Naive thymus-derived CD8-positive, alpha-beta T cell (primary cell): ENCODE measurements at regions not wholly inside any gene's neighbourhood (a gene's known extent, or its start where the extent isn't known, plus 50 kb on each side); places are given as distances from the start of the nearest gene placed in this dataset.
"Not testable (repeated sequence)": the region's sequence is repeated elsewhere in the genome, so short reads cannot be mapped to it uniquely, and the experiment has no call there.

Experiments used
- ATAC-seq, 2 donors: fragments of 150-1000 bp; cut with Tn5 transposase in 1 of 2; sonication (Bioruptor Pico), chemical (Tn5 transposase) in 1 of 2; 1 replicate in 1 of 2; 2 replicates in 1 of 2; pipeline ENCODE4 v1.10.0; 2021; ENCODE audit warnings: mild to moderate bottlenecking in 2 of 2, moderate library complexity in 2 of 2
- POLR2A ChIA-PET: fragments of 350-600 bp; sonication (Branson Sonifier 250); formaldehyde crosslinking; loops from one replicate; lab custom pipeline; 2021; ENCODE audit warnings: antibody characterized with exemption; lab: Charles Lee
- DNase-seq, 10 donors: peaks; one replicate each; pipeline versions ENCODE4 v3.0.0 to v3.0.0-alpha.2; 2020 to 2022
- H3K27ac Mint-ChIP-seq, 10 donors: one replicate each; pipeline ENCODE4 v1.8.0; 2020 to 2022; ENCODE audit warnings: mild to moderate bottlenecking in 10 of 10, mixed read lengths in 10 of 10, moderate library complexity in 4 of 10, inconsistent platforms in 1 of 10
- H3K27me3 Mint-ChIP-seq, 5 donors: one replicate each; pipeline ENCODE4 v1.8.0; 2021 to 2022; ENCODE audit warnings: mixed read lengths in 5 of 5
- H3K36me3 Mint-ChIP-seq, 3 donors: one replicate each; pipeline ENCODE4 v1.8.0; 2020 to 2022; ENCODE audit warnings: mixed read lengths in 3 of 3, mild to moderate bottlenecking in 2 of 3, inconsistent platforms in 1 of 3
- H3K4me1 Mint-ChIP-seq, 4 donors: one replicate each; pipeline ENCODE4 v1.8.0; 2021 to 2022; ENCODE audit warnings: mixed read lengths in 4 of 4
- H3K4me3 Mint-ChIP-seq, 10 donors: one replicate each; pipeline ENCODE4 v1.8.0; 2020 to 2022; ENCODE audit warnings: mild to moderate bottlenecking in 10 of 10, mixed read lengths in 10 of 10, moderate library complexity in 6 of 10, inconsistent platforms in 1 of 10
- H3K9me3 Mint-ChIP-seq, 9 donors: one replicate each; pipeline ENCODE4 v1.8.0; 2020 to 2022; ENCODE audit warnings: mixed read lengths in 9 of 9, mild to moderate bottlenecking in 3 of 9, inconsistent platforms in 1 of 9, moderate library complexity in 1 of 9

- POLR2A ChIA-PET = no interaction called here
- Mint-ChIP-seq H3K4me3 (no peak overlapping the region), H3K4me1 (no peaks in the 10 kb centered on the region), H3K9me3 (peaks cover 0 to 20% (median 3%) of the 10 kb centered on the region in 9 donors), H3K27ac (no peak overlapping the region), H3K27me3 (no peaks in the 10 kb centered on the region), H3K36me3 (no peaks in the 10 kb centered on the region)
- DNase-seq (no peak), ATAC-seq (no peak)
These were observed 482.9 kb upstream of the EYS start for GRCh38 chr6:66189915-66190314.

- POLR2A ChIA-PET = no interaction called here
- Mint-ChIP-seq H3K27ac (no peak overlapping the region), H3K4me1 (no peaks in the 10 kb centered on the region), H3K36me3 (no peaks in the 10 kb centered on the region), H3K27me3 (no peaks in the 10 kb centered on the region), H3K9me3 (peaks cover 0 to 18% (median 3%) of the 10 kb centered on the region in 9 donors), H3K4me3 (no peak overlapping the region)
- DNase-seq (no peak), ATAC-seq (no peak)
These were observed 479.7 kb upstream of the EYS start for GRCh38 chr6:66186756-66187155.

- Mint-ChIP-seq H3K27ac (no peak overlapping the region), H3K9me3 (peaks cover 0 to 27% (median 6%) of the 10 kb centered on the region in 9 donors), H3K36me3 (no peaks in the 10 kb centered on the region), H3K4me3 (no peak overlapping the region), H3K4me1 (no peaks in the 10 kb centered on the region), H3K27me3 (no peaks in the 10 kb centered on the region)
- DNase-seq (no peak), ATAC-seq (no peak)
- POLR2A ChIA-PET = no interaction called here
These were observed 477.1 kb upstream of the EYS start for GRCh38 chr6:66184091-66184490.

GRCh38 chr6:66179361-66179760 lies 472.3 kb upstream of the EYS start:
- Mint-ChIP-seq H3K27ac (no peak overlapping the region), H3K27me3 (no peaks in the 10 kb centered on the region), H3K4me1 (no peaks in the 10 kb centered on the region), H3K9me3 (peaks cover 0 to 16% (median 3%) of the 10 kb centered on the region in 9 donors), H3K36me3 (no peaks in the 10 kb centered on the region), H3K4me3 (no peak overlapping the region)
- ATAC-seq (no peak), DNase-seq (no peak)
- POLR2A ChIA-PET = no interaction called here

- no peak overlapping the region for H3K4me3 Mint-ChIP-seq
- peaks cover 0 to 42% (median 27%) of the 10 kb centered on the region in 9 donors for H3K9me3 Mint-ChIP-seq
- DNase-seq (no peak), ATAC-seq (no peak)
- H3K36me3 Mint-ChIP-seq = peaks cover 0 to 6% (median 0%) of the 10 kb centered on the region in 3 donors
- H3K27me3 Mint-ChIP-seq = no peaks in the 10 kb centered on the region
- no peaks in the 10 kb centered on the region for H3K4me1 Mint-ChIP-seq
- POLR2A ChIA-PET = no interaction called here
- no peak overlapping the region for H3K27ac Mint-ChIP-seq
These were observed 466.6 kb upstream of the EYS start for GRCh38 chr6:66173587-66173986.

GRCh38 chr6:66166713-66167112 lies 459.7 kb upstream of the EYS start:
- H3K27me3 Mint-ChIP-seq, ATAC-seq, H3K27ac Mint-ChIP-seq, H3K4me1 Mint-ChIP-seq, POLR2A ChIA-PET, H3K4me3 Mint-ChIP-seq, DNase-seq: not testable (repeated sequence)
- Mint-ChIP-seq H3K36me3 (peaks cover 0 to 12% (median 0%) of the 10 kb centered on the region in 3 donors), H3K9me3 (peaks cover 0 to 63% (median 39%) of the 10 kb centered on the region in 9 donors)

GRCh38 chr6:66161546-66162108 lies 454.6 kb upstream of the EYS start:
- H3K27me3 Mint-ChIP-seq = no peaks in the 10 kb centered on the region
- ATAC-seq = no peak
- H3K27ac Mint-ChIP-seq = no peak overlapping the region
- no peak for DNase-seq
- H3K36me3 Mint-ChIP-seq = peaks cover 0 to 25% (median 0%) of the 10 kb centered on the region in 3 donors
- POLR2A ChIA-PET = no interaction called here
- no peak overlapping the region for H3K4me3 Mint-ChIP-seq
- peaks cover 0 to 63% (median 34%) of the 10 kb centered on the region in 9 donors for H3K9me3 Mint-ChIP-seq
- no peaks in the 10 kb centered on the region for H3K4me1 Mint-ChIP-seq

GRCh38 chr6:66159937-66160336 lies 452.9 kb upstream of the EYS start:
- Mint-ChIP-seq H3K4me3 (no peak overlapping the region), H3K9me3 (peaks cover 0 to 55% (median 38%) of the 10 kb centered on the region in 9 donors)
- POLR2A ChIA-PET = no interaction called here

GRCh38 chr6:66153247-66153646 lies 446.2 kb upstream of the EYS start:
- POLR2A ChIA-PET = no interaction called here
- ATAC-seq = no peak
- Mint-ChIP-seq H3K27me3 (no peaks in the 10 kb centered on the region), H3K4me1 (no peaks in the 10 kb centered on the region), H3K36me3 (peaks cover 0 to under 1% (median 0%) of the 10 kb centered on the region in 3 donors), H3K9me3 (peaks cover 0 to 11% (median 2%) of the 10 kb centered on the region in 9 donors), H3K4me3 (no peak overlapping the region), H3K27ac (no peak overlapping the region)
- no peak for DNase-seq

More at GRCh38 chr6:66159937-66160336, 452.9 kb upstream of the EYS start:
- DNase-seq (no peak), ATAC-seq (no peak)
- Mint-ChIP-seq H3K4me1 (no peaks in the 10 kb centered on the region), H3K36me3 (peaks cover 0 to 19% (median 0%) of the 10 kb centered on the region in 3 donors), H3K27me3 (no peaks in the 10 kb centered on the region), H3K27ac (no peak overlapping the region)

GRCh38 chr6:66149132-66149531 lies 442.1 kb upstream of the EYS start:
- ATAC-seq (no peak), DNase-seq (no peak)
- Mint-ChIP-seq H3K36me3 (no peaks in the 10 kb centered on the region), H3K4me3 (no peak overlapping the region), H3K27me3 (no peaks in the 10 kb centered on the region), H3K27ac (no peak overlapping the region), H3K9me3 (peaks cover 0 to 21% (median 6%) of the 10 kb centered on the region in 9 donors), H3K4me1 (no peaks in the 10 kb centered on the region)
- POLR2A ChIA-PET = no interaction called here

GRCh38 chr6:66145867-66146266 lies 438.8 kb upstream of the EYS start:
- Mint-ChIP-seq H3K4me1 (no peaks in the 10 kb centered on the region), H3K4me3 (no peak overlapping the region), H3K27me3 (no peaks in the 10 kb centered on the region), H3K27ac (no peak overlapping the region), H3K36me3 (no peaks in the 10 kb centered on the region), H3K9me3 (peaks cover 0 to 21% (median 7%) of the 10 kb centered on the region in 9 donors)
- ATAC-seq (no peak), DNase-seq (no peak)
- POLR2A ChIA-PET = no interaction called here

GRCh38 chr6:66134021-66134420 lies 427.0 kb upstream of the EYS start:
- Mint-ChIP-seq H3K4me3 (no peak overlapping the region), H3K4me1 (no peaks in the 10 kb centered on the region), H3K27me3 (no peaks in the 10 kb centered on the region), H3K27ac (no peak overlapping the region), H3K9me3 (peaks cover 0 to 29% (median 5%) of the 10 kb centered on the region in 9 donors), H3K36me3 (peaks cover 0 to 4% (median 0%) of the 10 kb centered on the region in 3 donors)
- ATAC-seq (no peak), DNase-seq (no peak)
- POLR2A ChIA-PET = no interaction called here

- Mint-ChIP-seq H3K27ac (no peak overlapping the region), H3K9me3 (peaks cover 0 to 36% (median 5%) of the 10 kb centered on the region in 9 donors), H3K27me3 (no peaks in the 10 kb centered on the region), H3K4me3 (no peak overlapping the region), H3K4me1 (no peaks in the 10 kb centered on the region), H3K36me3 (peaks cover 0 to 2% (median 0%) of the 10 kb centered on the region in 3 donors)
- no peak for ATAC-seq
- no peak for DNase-seq
- POLR2A ChIA-PET = no interaction called here
These were observed 421.6 kb upstream of the EYS start for GRCh38 chr6:66128656-66129055.

- Mint-ChIP-seq H3K4me1 (no peaks in the 10 kb centered on the region), H3K27me3 (no peaks in the 10 kb centered on the region), H3K4me3 (no peak overlapping the region), H3K9me3 (peaks cover 0 to 36% (median 5%) of the 10 kb centered on the region in 9 donors), H3K27ac (no peak overlapping the region), H3K36me3 (peaks cover 0 to 2% (median 0%) of the 10 kb centered on the region in 3 donors)
- no peak for DNase-seq
- ATAC-seq = no peak
- POLR2A ChIA-PET = no interaction called here
These were observed 421.2 kb upstream of the EYS start for GRCh38 chr6:66128243-66128642.
